Activated naive CD4-positive, alpha-beta T cell (primary cell): ENCODE measurements at regions not wholly inside any gene's neighbourhood (a gene's known extent, or its start where the extent isn't known, plus 50 kb on each side); places are given as distances from the start of the nearest gene placed in this dataset.

ENCODE experiments used
- DNase-seq, 4 experiments: peaks; one replicate each; lab custom pipeline; 2025; lab: John Stamatoyannopoulos, UW

GRCh38 chr13:43984292-43984691, 104.6 kb downstream of the LACC1 start:
- DNase-seq: no peak

GRCh38 chr13:43985422-43986072, 105.8 kb downstream of the LACC1 start:
- DNase-seq: no peak

DNA sequence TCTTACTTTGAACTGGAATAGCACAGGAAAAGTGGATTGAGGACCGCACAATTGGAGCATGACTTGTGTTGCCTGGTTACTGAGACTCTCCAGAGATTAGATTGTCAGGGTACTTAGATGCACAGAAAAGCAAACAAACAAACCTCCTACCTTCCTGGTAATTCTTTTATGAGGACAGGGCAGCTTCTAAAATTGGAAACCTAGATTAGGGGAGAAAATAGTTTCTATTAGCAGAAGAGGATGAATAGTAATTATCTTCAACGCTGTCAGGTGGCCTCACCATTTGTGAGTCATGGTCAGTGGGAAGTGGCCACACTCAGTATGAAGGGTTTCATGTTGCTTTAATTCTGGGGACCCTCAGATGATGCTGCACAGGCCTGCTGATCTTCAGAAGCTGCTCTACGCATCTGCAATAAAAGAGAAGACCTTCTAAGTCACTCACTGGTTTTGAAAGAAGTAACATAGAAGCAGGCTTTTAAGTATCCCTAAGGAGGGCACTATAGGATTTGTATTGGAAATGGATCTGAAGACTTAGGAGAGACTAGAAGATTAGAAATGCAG, 106.8 kb downstream of the LACC1 start:
- no peak for DNase-seq

DNA sequence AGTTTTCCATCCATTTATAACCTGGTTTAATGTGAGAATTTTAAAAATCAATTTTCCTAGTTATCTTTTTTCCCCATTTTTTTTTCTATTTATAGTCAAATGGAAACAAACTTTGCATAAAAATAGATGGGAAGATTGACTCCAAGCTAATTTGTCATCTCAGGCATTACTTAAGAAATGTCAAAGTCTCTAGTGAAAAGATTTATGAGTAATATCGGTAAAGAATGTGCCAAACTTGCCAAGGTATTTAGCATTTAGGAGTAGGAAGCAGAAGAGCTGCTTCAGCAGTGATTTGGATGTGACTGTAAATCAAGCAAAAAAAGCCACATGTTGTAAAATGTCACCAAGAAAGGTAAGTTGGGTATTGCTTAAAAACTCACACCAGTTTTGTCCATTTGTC, 108.6 kb downstream of the LACC1 start:
- no peak for DNase-seq

DNA sequence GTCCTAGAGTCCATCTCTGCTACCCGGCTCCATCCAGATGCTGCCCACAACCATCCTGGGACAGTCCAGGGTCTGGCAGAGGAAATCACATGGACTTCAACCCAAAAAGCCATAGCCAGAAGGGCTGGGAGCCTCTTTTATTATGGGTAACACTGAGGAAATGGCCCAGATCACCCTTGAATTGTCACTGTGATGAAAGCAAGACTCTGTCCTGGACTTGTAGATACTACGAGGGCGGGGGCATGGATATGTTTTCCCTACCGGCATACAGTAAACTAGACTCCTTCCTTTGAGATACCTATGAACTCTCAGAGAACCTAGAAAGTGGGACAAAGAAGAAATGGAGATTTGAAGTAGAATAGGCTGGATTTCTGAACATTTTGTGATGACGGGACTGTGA, 110.3 kb downstream of the LACC1 start:
- no peak for DNase-seq

DNA sequence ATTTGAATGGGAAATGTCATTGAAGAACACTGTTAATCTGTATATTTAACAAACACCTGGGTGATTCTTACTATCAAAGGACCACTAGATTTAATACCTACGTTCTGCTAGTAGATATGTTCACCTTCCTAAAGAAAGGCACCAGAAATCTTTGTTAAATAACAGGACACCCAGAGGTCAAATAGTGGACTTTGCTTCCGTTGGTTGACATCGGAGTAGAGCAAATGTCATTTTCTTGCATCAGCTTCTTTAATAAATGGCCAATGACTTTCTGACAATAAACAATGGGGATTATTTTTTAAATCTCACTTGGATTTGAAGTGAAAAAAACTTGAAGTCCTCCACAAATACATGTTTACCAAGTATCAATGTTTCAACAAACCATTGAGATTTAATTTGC, 111.1 kb downstream of the LACC1 start:
- no peak for DNase-seq

DNA sequence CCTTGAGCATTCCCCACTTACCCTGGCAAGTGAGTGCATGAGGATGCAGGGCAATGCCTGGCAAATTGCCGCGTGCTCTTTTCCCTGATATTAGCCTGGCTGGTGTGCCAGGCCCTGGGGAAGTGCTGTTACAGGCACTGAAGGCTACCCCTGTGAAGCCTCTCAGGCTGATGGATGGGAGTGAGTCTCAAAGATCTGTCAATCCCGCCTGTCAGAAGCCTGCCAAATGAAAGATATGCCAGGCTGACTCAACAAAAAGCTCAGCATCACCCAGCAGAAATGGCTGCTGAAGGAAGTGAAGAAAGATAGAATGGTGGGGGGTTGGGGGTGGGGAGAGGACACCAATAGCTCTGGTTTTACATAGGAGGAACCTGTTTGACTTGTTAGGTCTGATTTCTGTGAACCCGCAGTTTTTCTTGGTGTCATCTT, 112.1 kb downstream of the LACC1 start:
- DNase-seq: no peak

DNA sequence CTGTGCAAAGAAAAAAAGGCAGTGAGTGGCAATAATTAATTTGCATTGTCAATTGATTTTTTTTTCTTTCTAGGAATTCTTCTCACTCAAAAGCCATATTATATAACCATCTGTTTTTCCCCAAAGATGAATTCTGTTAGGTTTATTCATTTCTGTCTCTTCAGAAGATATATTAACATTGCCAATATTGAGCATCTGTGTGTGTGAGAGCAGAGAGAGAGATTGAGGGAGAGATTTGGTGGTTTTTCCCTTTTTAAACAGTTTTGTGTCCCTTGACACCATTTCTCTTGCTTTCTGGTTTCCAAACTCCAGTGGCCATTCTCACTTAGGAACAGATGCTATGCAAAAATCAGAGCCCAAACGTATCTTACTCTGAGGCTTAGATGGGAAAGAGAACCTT, 112.5 kb downstream of the LACC1 start:
- no peak for DNase-seq

- DNase-seq: no peak
These were observed 115.5 kb downstream of the LACC1 start for GRCh38 chr13:43994999-43995859.

- DNase-seq: no peak
These were observed 116.5 kb downstream of the LACC1 start for GRCh38 chr13:43996221-43996620.

DNA sequence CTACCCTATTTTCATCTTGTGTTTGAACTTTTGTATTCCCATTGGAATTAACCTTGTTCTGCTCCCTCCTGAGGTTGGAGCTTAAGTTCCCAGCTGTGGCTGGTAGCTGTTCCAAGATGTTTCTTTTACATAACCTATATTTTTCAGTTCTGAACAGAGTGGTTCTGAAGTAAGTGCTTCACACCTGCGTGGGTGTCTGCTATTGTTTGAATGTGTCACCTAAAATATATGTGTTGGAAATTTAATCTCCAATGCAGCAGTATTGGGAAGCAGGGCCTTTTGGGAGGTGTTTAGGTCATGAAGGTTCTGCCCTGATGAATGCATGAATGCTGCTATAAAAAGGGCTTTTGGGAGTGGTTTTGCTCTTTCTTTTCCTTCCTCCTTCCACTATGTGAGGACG, 123.8 kb downstream of the LACC1 start:
- no peak for DNase-seq

GRCh38 chr13:44004878-44005277, 125.2 kb downstream of the LACC1 start:
- DNase-seq: no peak

DNA sequence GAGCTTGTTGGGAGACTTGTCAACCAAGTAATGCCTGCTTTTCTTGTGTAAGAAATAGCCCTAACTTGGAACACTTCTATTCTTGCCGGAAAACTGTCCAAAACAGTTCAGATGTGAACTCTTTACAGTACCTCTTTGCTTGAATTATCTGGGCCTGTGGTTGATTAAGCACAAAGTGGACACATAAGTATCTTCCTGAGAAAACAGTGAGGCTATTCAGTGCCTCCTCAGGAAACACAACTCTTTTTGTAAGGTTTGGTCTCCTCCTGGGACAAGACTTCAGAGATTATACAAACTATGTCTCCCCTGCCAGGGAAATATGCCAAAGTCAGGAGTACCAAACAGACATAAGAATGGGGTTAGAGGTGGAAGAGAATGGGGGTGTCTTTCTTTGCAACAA, 127.7 kb downstream of the LACC1 start:
- DNase-seq: no peak

DNA sequence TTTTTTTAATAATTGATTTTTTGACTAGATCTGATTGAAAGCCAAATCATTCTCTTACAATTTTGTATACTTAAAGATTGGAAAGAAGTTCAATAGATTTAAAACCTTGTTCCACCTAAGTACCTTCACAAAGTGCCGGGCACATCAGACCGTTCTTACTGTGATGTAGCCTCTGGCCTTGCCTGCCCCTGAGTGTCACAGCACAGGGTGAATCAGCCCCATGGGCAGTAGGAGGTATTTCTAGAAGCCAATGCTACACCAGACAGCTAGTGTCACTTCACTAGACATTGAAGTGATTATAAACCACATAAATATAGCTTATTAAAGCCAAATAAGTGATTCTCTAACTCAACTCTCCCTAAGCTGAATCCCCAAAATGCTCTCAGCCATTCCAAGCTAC, 131.3 kb downstream of the LACC1 start:
- no peak for DNase-seq

GRCh38 chr13:44012910-44013757, 133.4 kb downstream of the LACC1 start:
- no peak for DNase-seq

GRCh38 chr13:44013758-44014291, 134.1 kb downstream of the LACC1 start:
- DNase-seq: no peak

- no peak for DNase-seq
These were observed 134.8 kb downstream of the LACC1 start for GRCh38 chr13:44014501-44014900.

DNA sequence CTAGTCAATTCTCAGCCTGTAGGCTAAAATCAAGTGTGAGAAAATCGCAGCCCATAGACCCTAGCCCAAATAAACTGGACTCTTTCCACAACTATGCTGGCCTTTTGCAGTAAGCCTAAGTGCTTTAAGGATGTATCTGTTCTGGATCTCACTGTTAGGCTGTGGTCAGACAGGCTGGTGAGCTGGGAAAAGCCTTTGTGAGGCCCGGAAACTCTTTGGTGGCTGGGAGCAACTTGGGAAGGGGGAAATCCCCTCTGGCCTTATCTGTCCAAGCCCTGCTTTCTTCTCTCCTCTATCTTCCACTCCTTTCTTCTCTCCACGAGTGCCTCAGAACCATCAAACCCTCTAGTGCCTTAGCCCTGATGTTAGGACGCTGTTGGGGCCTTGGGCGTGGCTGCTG, 135.4 kb downstream of the LACC1 start:
- DNase-seq: no peak

- DNase-seq: no peak
These were observed 136.1 kb downstream of the LACC1 start for GRCh38 chr13:44015811-44016210.

DNA sequence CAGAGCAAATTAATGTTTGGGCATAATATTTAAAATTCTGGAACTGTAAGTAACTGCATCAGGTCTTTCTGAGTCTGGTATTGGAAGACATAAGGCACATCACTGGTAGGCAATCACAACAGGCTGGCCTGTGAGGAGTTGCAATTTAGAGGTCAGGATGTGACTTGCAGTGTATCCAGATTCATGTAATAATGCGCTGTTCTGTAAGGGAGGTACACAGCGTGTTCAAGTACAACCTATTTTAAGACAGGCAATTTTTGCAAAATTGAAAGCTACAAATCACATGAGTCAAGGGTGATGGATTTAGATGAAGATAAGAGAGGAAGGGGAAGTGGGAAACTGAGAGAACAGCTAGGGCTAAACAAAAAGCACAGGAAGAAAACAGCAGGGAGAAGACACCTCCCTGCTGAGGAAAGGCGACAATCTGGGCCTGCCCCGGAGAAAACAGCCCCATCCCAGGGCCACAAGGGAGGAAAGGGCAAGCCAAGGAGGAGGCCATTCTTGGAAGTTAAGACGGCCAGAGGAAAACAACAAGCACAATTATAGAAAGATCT, 138.1 kb downstream of the LACC1 start:
- no peak for DNase-seq

- no peak for DNase-seq
These were observed 139.9 kb downstream of the LACC1 start for GRCh38 chr13:44019651-44020050.

DNA sequence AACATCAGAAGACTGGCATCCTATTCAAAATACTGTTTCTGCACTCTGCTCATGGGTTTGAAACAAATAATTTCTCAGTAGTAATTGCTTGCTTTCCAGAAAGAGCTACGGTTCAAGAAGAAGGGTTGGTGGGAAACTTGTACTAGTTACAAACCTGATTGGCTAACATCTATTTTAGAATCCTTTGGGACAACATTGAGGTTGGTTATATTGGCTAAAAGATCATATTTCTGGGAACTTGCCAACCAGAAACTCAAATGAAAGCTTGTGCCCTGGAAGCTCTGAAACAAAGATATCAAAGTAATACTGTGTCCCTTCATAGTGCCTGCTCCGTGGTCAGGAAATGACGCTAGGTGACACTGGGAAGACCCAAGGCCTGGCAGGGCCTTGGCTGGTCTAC, 141.7 kb downstream of the LACC1 start:
- no peak for DNase-seq
